H1 (cell line): ENCODE measurements at regions not wholly inside any gene's neighbourhood (a gene's known extent, or its start where the extent isn't known, plus 50 kb on each side); places are given as distances from the start of the nearest gene placed in this dataset.

Experiments
- CTCF ChIA-PET: fragments of 300-600 bp; sonication (Branson Sonifier 250); formaldehyde crosslinking; loops from one replicate; lab custom pipeline; 2021; ENCODE audit not compliant: partially characterized antibody; lab: Charles Lee
- POLR2A ChIA-PET: fragments of 300-600 bp; sonication (Branson Sonifier 250); formaldehyde crosslinking; loops from one replicate; lab custom pipeline; 2021; ENCODE audit warnings: inconsistent platforms; ENCODE audit not compliant: partially characterized antibody; lab: Charles Lee
- DNase-seq, 2 experiments: peaks; one replicate each; pipeline versions ENCODE4 v3.0.0 to v3.0.0-alpha.2; 2010 to 2022; ENCODE audit warnings: low spot score in 2 of 2, low read depth in 1 of 2, mixed read lengths in 1 of 2
- FAIRE-seq: peaks from 2 replicates; lab custom pipeline; 2011; peaks lifted over from hg19 to GRCh38; lab: Jason Lieb, UNC
- H2AFZ ChIP-seq: 2 replicates; pipeline ENCODE4 v1.8.1; 2012; ENCODE audit warnings: low read length, inconsistent platforms
- H2AK5ac ChIP-seq: 2 replicates; pipeline ENCODE4 v1.6.1; 2013; ENCODE audit warnings: low read depth, low read length
- H2BK120ac ChIP-seq: replicated peaks from 2 replicates; pipeline ENCODE3; 2013; ENCODE audit warnings: low read depth, low read length, inconsistent platforms
- H2BK12ac ChIP-seq: 2 replicates; pipeline ENCODE4 v1.6.1; 2013; ENCODE audit warnings: low read depth, low read length
- H2BK15ac ChIP-seq: 2 replicates; pipeline ENCODE4 v1.6.1; 2013; ENCODE audit warnings: low read length
- H2BK20ac ChIP-seq: 2 replicates; pipeline ENCODE4 v1.6.1; 2013; ENCODE audit warnings: low read length
- H2BK5ac ChIP-seq: 2 replicates; pipeline ENCODE4 v1.6.1; 2013; ENCODE audit warnings: low read depth, low read length
- H3K14ac ChIP-seq: 2 replicates; pipeline ENCODE4 v1.6.1; 2013; ENCODE audit warnings: inconsistent platforms; ENCODE audit not compliant: insufficient read length
- H3K18ac ChIP-seq: 2 replicates; pipeline ENCODE4 v1.6.1; 2013; ENCODE audit warnings: low read length; ENCODE audit errors: extremely low read depth
- H3K23ac ChIP-seq: 2 replicates; pipeline ENCODE4 v1.6.1; 2013; ENCODE audit warnings: inconsistent platforms; ENCODE audit not compliant: insufficient read length
- H3K23me2 ChIP-seq: 2 replicates; pipeline ENCODE4 v1.6.1; 2013; ENCODE audit warnings: low read depth, low read length
- H3K27ac ChIP-seq: 2 replicates; pipeline ENCODE4 v1.6.1; 2011; ENCODE audit warnings: low read depth, low read length, inconsistent platforms
- H3K27me3 ChIP-seq, 4 experiments: replicated peaks in 1 of 4; 1 replicate in 1 of 4; 2 replicates in 3 of 4; pipeline versions ENCODE4 v1.6.1 to v1.8.1; 2011 to 2013; ENCODE audit warnings: low read length in 3 of 4, mild to moderate bottlenecking in 3 of 4, inconsistent platforms in 2 of 4, mixed read lengths in 2 of 4, moderate library complexity in 1 of 4; ENCODE audit not compliant: control insufficient read depth in 3 of 4, insufficient read depth in 3 of 4; ENCODE audit errors: extremely low read depth in 1 of 4
- H3K36me3 ChIP-seq, 4 experiments: 2 replicates each; pipeline versions ENCODE4 v1.6.1 to v1.8.1; 2011 to 2013; ENCODE audit warnings: mild to moderate bottlenecking in 4 of 4, low read length in 3 of 4, moderate library complexity in 2 of 4, control low read depth in 1 of 4, inconsistent platforms in 1 of 4; ENCODE audit not compliant: insufficient read depth in 4 of 4, control insufficient read depth in 2 of 4
- H3K4ac ChIP-seq: replicated peaks from 2 replicates; pipeline ENCODE3; 2013; ENCODE audit warnings: low read length, low read depth, mixed read lengths, inconsistent platforms; ENCODE audit not compliant: insufficient read length
- H3K4me1 ChIP-seq, 4 experiments: replicated peaks in 1 of 4; 1 replicate in 1 of 4; 2 replicates in 3 of 4; pipeline versions ENCODE4 v1.6.1 to v1.8.1; 2011 to 2013; ENCODE audit warnings: low read length in 3 of 4, inconsistent platforms in 2 of 4, mixed read lengths in 1 of 4; ENCODE audit not compliant: insufficient read depth in 4 of 4, control insufficient read depth in 3 of 4
- H3K4me2 ChIP-seq, 2 experiments: 2 replicates each; pipeline versions ENCODE4 v1.6.1 to v1.8.1; 2011 to 2013; ENCODE audit warnings: low read depth in 2 of 2, low read length in 2 of 2, control low read depth in 1 of 2, inconsistent platforms in 1 of 2, mild to moderate bottlenecking in 1 of 2; ENCODE audit not compliant: insufficient read depth in 1 of 2
- H3K4me3 ChIP-seq, 4 experiments: fragments of 200-600, 300-600 bp in 1 of 4; sonication (generic), shearing (Covaris generic), sonication (Bioruptor Twin) in 1 of 4; 2 replicates each; pipeline versions ENCODE4 v1.5.1 to v1.8.1; 2011 to 2016; ENCODE audit warnings: low read length in 4 of 4, low read depth in 3 of 4, control low read depth in 2 of 4, inconsistent platforms in 2 of 4, mild to moderate bottlenecking in 2 of 4, mixed read lengths in 1 of 4, moderate library complexity in 1 of 4; ENCODE audit not compliant: insufficient read depth in 2 of 4; ENCODE audit errors: extremely low read depth in 1 of 4
- H3K56ac ChIP-seq: replicated peaks from 2 replicates; pipeline ENCODE3; 2013; ENCODE audit warnings: low read depth, mild to moderate bottlenecking, mixed read lengths, low read length, inconsistent platforms; ENCODE audit not compliant: insufficient read length
- H3K79me1 ChIP-seq: 2 replicates; pipeline ENCODE4 v1.6.1; 2013; ENCODE audit warnings: low read depth, low read length, control low read depth
- H3K79me2 ChIP-seq, 2 experiments: 2 replicates each; pipeline versions ENCODE4 v1.6.1 to v1.8.1; 2012 to 2013; ENCODE audit warnings: low read length in 2 of 2, mild to moderate bottlenecking in 2 of 2, inconsistent platforms in 1 of 2; ENCODE audit not compliant: insufficient read depth in 2 of 2, control insufficient read depth in 1 of 2
- H3K9ac ChIP-seq, 4 experiments: replicated peaks in 1 of 4; 1 replicate in 1 of 4; 2 replicates in 3 of 4; pipeline versions ENCODE4 v1.6.1 to v1.8.1; 2011 to 2013; ENCODE audit warnings: low read depth in 3 of 4, low read length in 3 of 4, control low read depth in 2 of 4, mild to moderate bottlenecking in 2 of 4, moderate library complexity in 2 of 4, inconsistent platforms in 1 of 4; ENCODE audit errors: extremely low read depth in 1 of 4
- H3K9me3 ChIP-seq, 2 experiments: 2 replicates each; pipeline versions ENCODE4 v1.6.1 to v1.8.1; 2012 to 2013; ENCODE audit warnings: mild to moderate bottlenecking in 2 of 2, moderate library complexity in 2 of 2, control low read depth in 1 of 2, inconsistent platforms in 1 of 2, low read depth in 1 of 2, low read length in 1 of 2, mixed read lengths in 1 of 2; ENCODE audit not compliant: insufficient read depth in 2 of 2
- H4K20me1 ChIP-seq, 2 experiments: replicated peaks in 1 of 2; 2 replicates each; pipeline versions ENCODE3 to v1.8.1; 2011 to 2013; ENCODE audit warnings: inconsistent platforms in 2 of 2, low read length in 2 of 2, mild to moderate bottlenecking in 1 of 2; ENCODE audit not compliant: insufficient read depth in 2 of 2, control insufficient read depth in 1 of 2
- H4K5ac ChIP-seq: 2 replicates; pipeline ENCODE4 v1.6.1; 2013; ENCODE audit warnings: low read length, low read depth, mixed read lengths, inconsistent platforms; ENCODE audit not compliant: insufficient read length
- H4K8ac ChIP-seq: 2 replicates; pipeline ENCODE4 v1.8.0; 2013; ENCODE audit warnings: mild to moderate bottlenecking, moderate library complexity, low read length, inconsistent platforms; ENCODE audit not compliant: insufficient read depth; ENCODE audit errors: extremely low read depth
- H4K91ac ChIP-seq: replicated peaks from 2 replicates; pipeline ENCODE3; 2013; ENCODE audit warnings: low read length, mixed read lengths, inconsistent platforms; ENCODE audit not compliant: insufficient read length
- CREB1 ChIP-seq: IDR thresholded peaks from 2 replicates; pipeline ENCODE4 v1.6.1; 2012; ENCODE audit warnings: inconsistent platforms
- EP300 ChIP-seq, 2 experiments: IDR thresholded peaks; 1 replicate in 1 of 2; 2 replicates in 1 of 2; pipeline ENCODE4 v1.6.1; 2011 to 2012; ENCODE audit warnings: low read depth in 2 of 2, low read length in 2 of 2, mild to moderate bottlenecking in 2 of 2, borderline replicate concordance in 1 of 2, inconsistent platforms in 1 of 2, moderate library complexity in 1 of 2
- HDAC2 ChIP-seq, 2 experiments: fragments of 300-600 bp in 1 of 2; sonication (generic) in 1 of 2; IDR thresholded peaks; 2 replicates each; pipeline ENCODE4 v1.6.1; 2011 to 2012; ENCODE audit warnings: low read depth in 2 of 2, low read length in 2 of 2, mild to moderate bottlenecking in 2 of 2, moderate library complexity in 2 of 2, borderline replicate concordance in 1 of 2, inconsistent platforms in 1 of 2
- JUND ChIP-seq: IDR thresholded peaks from 2 replicates; pipeline ENCODE4 v1.6.1; 2011; ENCODE audit warnings: mild to moderate bottlenecking, improper control_type of control experiment, low read length
- KDM5A ChIP-seq: fragments of 200-600 bp; IDR thresholded peaks from 2 replicates; pipeline ENCODE4 v1.7.1; 2012; ENCODE audit warnings: mild to moderate bottlenecking, low read length, inconsistent platforms, mixed read lengths
- MAFK ChIP-seq: IDR thresholded peaks from 2 replicates; pipeline ENCODE4 v1.6.1; 2012; ENCODE audit warnings: low read depth, mild to moderate bottlenecking, improper control_type of control experiment, low read length
- NANOG ChIP-seq: IDR thresholded peaks from 2 replicates; pipeline ENCODE4 v1.6.1; 2011; ENCODE audit warnings: low read length, low read depth, mild to moderate bottlenecking, inconsistent platforms; ENCODE audit not compliant: insufficient read depth, poor library complexity, severe bottlenecking
- NRF1 ChIP-seq: IDR thresholded peaks from 2 replicates; pipeline ENCODE4 v1.6.1; 2011; ENCODE audit warnings: mild to moderate bottlenecking, low read depth, low read length, improper control_type of control experiment
- PHF8 ChIP-seq: fragments of 200-600 bp; sonication (generic); conservative IDR thresholded peaks from 2 replicates; pipeline ENCODE4 v1.7.1; 2012; ENCODE audit warnings: low read depth, mild to moderate bottlenecking, inconsistent platforms, low read length, moderate library complexity
- RNF2 ChIP-seq: fragments of 200-900, 300-1000 bp; sonication (generic); IDR thresholded peaks from 2 replicates; pipeline ENCODE4 v1.7.1; 2016; ENCODE audit warnings: borderline replicate concordance, low read depth, mild to moderate bottlenecking, antibody characterized with exemption, low read length; ENCODE audit not compliant: poor library complexity, severe bottlenecking; ENCODE audit errors: missing control alignments
- SP2 ChIP-seq: IDR thresholded peaks from 2 replicates; pipeline ENCODE4 v1.6.1; 2012; ENCODE audit warnings: mild to moderate bottlenecking, low read length, inconsistent platforms
- SRF ChIP-seq: IDR thresholded peaks from 2 replicates; pipeline ENCODE4 v1.6.1; 2011; ENCODE audit warnings: mild to moderate bottlenecking, low read depth, low read length, moderate library complexity
- TBP ChIP-seq: IDR thresholded peaks from 2 replicates; pipeline ENCODE4 v1.6.1; 2011; ENCODE audit warnings: low read depth, low read length, improper control_type of control experiment
- TEAD4 ChIP-seq: IDR thresholded peaks from 2 replicates; pipeline ENCODE4 v1.6.1; 2012; ENCODE audit warnings: low read depth, low read length, inconsistent platforms, mixed read lengths
- WGBS, 2 experiments: shearing (Covaris generic) in 1 of 2; methylation state at CpG; one replicate each; pipeline versions ENCODE4 v1.1.6 to v1.1.7; 2013 to 2015; ENCODE audit warnings: low lambda C conversion rate in 2 of 2, mixed read lengths in 2 of 2, inconsistent platforms in 1 of 2, low coverage in 1 of 2, missing lambda C conversion rate in 1 of 2; ENCODE audit not compliant: insufficient replicate concordance in 2 of 2, insufficient coverage in 1 of 2, insufficient read length in 1 of 2; ENCODE audit errors: extremely low coverage in 1 of 2, missing lambda C conversion rate in 1 of 2; 5-methylcytosine and 5-hydroxymethylcytosine counted together

- H3K79me2 ChIP-seq = no peaks in the 10 kb centered on the region
- no peaks in the 10 kb centered on the region for H4K20me1 ChIP-seq
- no peak overlapping the region for H3K9ac ChIP-seq
- no peaks in the 10 kb centered on the region for H3K79me1 ChIP-seq
- no peak overlapping the region for H3K56ac ChIP-seq
- H3K18ac ChIP-seq = no peak overlapping the region
- H2BK5ac ChIP-seq = no peak overlapping the region
- FAIRE-seq = no peak
- H2BK12ac ChIP-seq = no peak overlapping the region
- no peak overlapping the region for H2BK15ac ChIP-seq
- H4K8ac ChIP-seq = no peak overlapping the region
- no peak overlapping the region for H2AFZ ChIP-seq
- H3K4me3 ChIP-seq = no peak overlapping the region
- no peak overlapping the region for H3K4me2 ChIP-seq
- no peaks in the 10 kb centered on the region for H3K23me2 ChIP-seq
- WGBS, 2 experiments = 81% methylated on average over 9 of the region's 9 CpGs; no CpG with 5 or more reads in 1 of the 2 experiments
- no peak overlapping the region for H2AK5ac ChIP-seq
- no peak overlapping the region for H3K4ac ChIP-seq
- no peak overlapping the region for H3K14ac ChIP-seq
- no peak overlapping the region for H2BK20ac ChIP-seq
- H3K27ac ChIP-seq = no peak overlapping the region
- POLR2A ChIA-PET = no interaction called here
- CTCF ChIA-PET = interaction anchor here (1.0 kb wide), 1 partner anchor 171 kb away, joined by 3 read pairs; no protein-coding TSS in a partner anchor
- no peak overlapping the region for H3K23ac ChIP-seq
- DNase-seq = no peak
- peaks cover 0 to 3% (median 0%) of the 10 kb centered on the region in 4 experiments; a peak in 1 of 7 replicates for H3K4me1 ChIP-seq
- no peaks in the 10 kb centered on the region for H3K27me3 ChIP-seq
- H3K9me3 ChIP-seq = no peaks in the 10 kb centered on the region
- H4K5ac ChIP-seq = no peak overlapping the region
- no peaks in the 10 kb centered on the region for H3K36me3 ChIP-seq
- no peak overlapping the region for H4K91ac ChIP-seq
- H2BK120ac ChIP-seq = no peak overlapping the region
- TF ChIP-seq EP300 (IDR thresholded peaks at IDR 0.05; ENCODE audit: borderline replicate concordance in 1 of 2, low read depth in 2 of 2, low read length in 2 of 2) (no peak), JUND (no peak), KDM5A (no peak), NRF1 (no peak), SRF (no peak), SP2 (no peak), PHF8 (no peak), TBP (no peak), RNF2 (no peak), MAFK (no peak), CREB1 (no peak), HDAC2 (IDR thresholded peaks at IDR 0.05; ENCODE audit: borderline replicate concordance in 1 of 2, low read depth in 2 of 2, low read length in 2 of 2) (no peak), TEAD4 (no peak), NANOG (no peak)
Measured at GRCh38 chr20:48360342-48360975, 467.3 kb downstream of the PREX1 start.
